T follicular helper cell (primary cell): ENCODE measurements at regions not wholly inside any gene's neighbourhood (a gene's known extent, or its start where the extent isn't known, plus 50 kb on each side); places are given as distances from the start of the nearest gene placed in this dataset.

Experiments
- DNase-seq: peaks from one replicate; pipeline ENCODE4 v3.0.0-alpha.2; 2020; ENCODE audit warnings: low read depth

GRCh38 chr10:78875331-78875877 lies 193.4 kb upstream of the ZMIZ1 start:
- DNase-seq: no peak

GRCh38 chr10:78875932-78876331 lies 192.8 kb upstream of the ZMIZ1 start:
- DNase-seq: no peak

GRCh38 chr10:78876449-78876848 lies 192.3 kb upstream of the ZMIZ1 start:
- DNase-seq: no peak

GRCh38 chr10:78879621-78880020 lies 189.1 kb upstream of the ZMIZ1 start:
- DNase-seq: no peak

- DNase-seq: no peak
Measured at GRCh38 chr10:78886129-78886528, 182.6 kb upstream of the ZMIZ1 start.

- DNase-seq: no peak
Measured at GRCh38 chr10:78889536-78890063, 179.2 kb upstream of the ZMIZ1 start.

GRCh38 chr10:78890506-78890905 lies 178.3 kb upstream of the ZMIZ1 start:
- no peak for DNase-seq

GRCh38 chr10:78891741-78892140 lies 177.0 kb upstream of the ZMIZ1 start:
- DNase-seq: no peak

GRCh38 chr10:78892338-78893176 lies 176.2 kb upstream of the ZMIZ1 start:
- DNase-seq: no peak

GRCh38 chr10:78893217-78893616 lies 175.5 kb upstream of the ZMIZ1 start:
- DNase-seq: no peak

- no peak for DNase-seq
Measured at GRCh38 chr10:78894089-78894840, 174.5 kb upstream of the ZMIZ1 start.

- DNase-seq: no peak
Measured at GRCh38 chr10:78894841-78895195, 173.9 kb upstream of the ZMIZ1 start.

GRCh38 chr10:78895469-78895868 lies 173.3 kb upstream of the ZMIZ1 start:
- no peak for DNase-seq

GRCh38 chr10:78896159-78896928 lies 172.4 kb upstream of the ZMIZ1 start:
- no peak for DNase-seq

- no peak for DNase-seq
Measured at GRCh38 chr10:78898341-78899097, 170.2 kb upstream of the ZMIZ1 start.

GRCh38 chr10:78899098-78899754 lies 169.5 kb upstream of the ZMIZ1 start:
- no peak for DNase-seq

GRCh38 chr10:78899996-78900714 lies 168.6 kb upstream of the ZMIZ1 start:
- no peak for DNase-seq

- DNase-seq: no peak
Measured at GRCh38 chr10:78900715-78901430, 167.9 kb upstream of the ZMIZ1 start.

- no peak for DNase-seq
Measured at GRCh38 chr10:78901694-78902093, 167.1 kb upstream of the ZMIZ1 start.
